ENCODE measurements at regions not wholly inside any gene's neighbourhood (a gene's known extent, or its start where the extent isn't known, plus 50 kb on each side); places are given as distances from the start of the nearest gene placed in this dataset.

- H3K4me1 ChIP-seq (ENCODE audit: control insufficient read depth in 3 of 3, insufficient read depth in 3 of 3, low read length in 3 of 3): no peaks in the 10 kb centered on the region
- no peak overlapping the region for H3K9ac ChIP-seq (ENCODE audit: low read depth in 1 of 3, low read length in 3 of 3)
- peaks cover 0 to 7% (median 0%) of the 10 kb centered on the region in 3 donors for H3K27me3 ChIP-seq (ENCODE audit: control insufficient read depth in 3 of 3, insufficient read depth in 3 of 3, low read length in 3 of 3)
- H3K9me3 ChIP-seq (ENCODE audit: control insufficient read depth in 3 of 3, low read length in 3 of 3): no peaks in the 10 kb centered on the region
- no peak overlapping the region for H3K4me3 ChIP-seq (ENCODE audit: low read length in 3 of 3)
- no peaks in the 10 kb centered on the region for H3K36me3 ChIP-seq (ENCODE audit: control insufficient read depth in 3 of 3, insufficient read depth in 3 of 3, low read length in 3 of 3)
- H3K27ac ChIP-seq (ENCODE audit: low read depth, low read length): no peak overlapping the region
These were observed 96.8 kb upstream of the ARL4C start for GRCh38 chr2:234593636-234594035.

- Histone ChIP-seq H3K9me3 (ENCODE audit: control insufficient read depth in 3 of 3, low read length in 3 of 3) (no peaks in the 10 kb centered on the region), H3K36me3 (ENCODE audit: control insufficient read depth in 3 of 3, insufficient read depth in 3 of 3, low read length in 3 of 3) (no peaks in the 10 kb centered on the region), H3K4me3 (ENCODE audit: low read length in 3 of 3) (no peak overlapping the region), H3K9ac (ENCODE audit: low read depth in 1 of 3, low read length in 3 of 3) (no peak overlapping the region), H3K27ac (ENCODE audit: low read depth, low read length) (no peak overlapping the region), H3K4me1 (ENCODE audit: control insufficient read depth in 3 of 3, insufficient read depth in 3 of 3, low read length in 3 of 3) (no peaks in the 10 kb centered on the region), H3K27me3 (ENCODE audit: control insufficient read depth in 3 of 3, insufficient read depth in 3 of 3, low read length in 3 of 3) (peaks cover 0 to 7% (median 0%) of the 10 kb centered on the region in 3 donors)
These were observed 95.7 kb upstream of the ARL4C start for GRCh38 chr2:234592541-234592940.

GRCh38 chr2:234590076-234590475 is 93.2 kb upstream of the ARL4C start:
- Histone ChIP-seq H3K4me3 (ENCODE audit: low read length in 3 of 3) (no peak overlapping the region), H3K27ac (ENCODE audit: low read depth, low read length) (no peak overlapping the region), H3K4me1 (ENCODE audit: control insufficient read depth in 3 of 3, insufficient read depth in 3 of 3, low read length in 3 of 3) (no peaks in the 10 kb centered on the region), H3K9ac (ENCODE audit: low read depth in 1 of 3, low read length in 3 of 3) (no peak overlapping the region), H3K36me3 (ENCODE audit: control insufficient read depth in 3 of 3, insufficient read depth in 3 of 3, low read length in 3 of 3) (no peaks in the 10 kb centered on the region), H3K9me3 (ENCODE audit: control insufficient read depth in 3 of 3, low read length in 3 of 3) (no peaks in the 10 kb centered on the region), H3K27me3 (ENCODE audit: control insufficient read depth in 3 of 3, insufficient read depth in 3 of 3, low read length in 3 of 3) (peaks cover 0 to 7% (median 0%) of the 10 kb centered on the region in 3 donors)

- H3K9ac ChIP-seq (ENCODE audit: low read depth in 1 of 3, low read length in 3 of 3): no peak overlapping the region
- H3K27ac ChIP-seq (ENCODE audit: low read depth, low read length): no peak overlapping the region
- no peaks in the 10 kb centered on the region for H3K9me3 ChIP-seq (ENCODE audit: control insufficient read depth in 3 of 3, low read length in 3 of 3)
- H3K4me3 ChIP-seq (ENCODE audit: low read length in 3 of 3): no peak overlapping the region
- H3K4me1 ChIP-seq (ENCODE audit: control insufficient read depth in 3 of 3, insufficient read depth in 3 of 3, low read length in 3 of 3): no peaks in the 10 kb centered on the region
- no peaks in the 10 kb centered on the region for H3K36me3 ChIP-seq (ENCODE audit: control insufficient read depth in 3 of 3, insufficient read depth in 3 of 3, low read length in 3 of 3)
- H3K27me3 ChIP-seq (ENCODE audit: control insufficient read depth in 3 of 3, insufficient read depth in 3 of 3, low read length in 3 of 3): peaks cover 0 to 8% (median 0%) of the 10 kb centered on the region in 3 donors
These were observed 91.2 kb upstream of the ARL4C start for GRCh38 chr2:234588054-234588430.

GRCh38 chr2:234587341-234588053 is 90.6 kb upstream of the ARL4C start:
- Histone ChIP-seq H3K9ac (ENCODE audit: low read depth in 1 of 3, low read length in 3 of 3) (no peak overlapping the region), H3K27me3 (ENCODE audit: control insufficient read depth in 3 of 3, insufficient read depth in 3 of 3, low read length in 3 of 3) (peaks cover 0 to 9% (median 0%) of the 10 kb centered on the region in 3 donors), H3K4me3 (ENCODE audit: low read length in 3 of 3) (no peak overlapping the region)

GRCh38 chr2:234583331-234583730 is 86.5 kb upstream of the ARL4C start:
- Histone ChIP-seq H3K4me3 (ENCODE audit: low read length in 3 of 3) (no peak overlapping the region), H3K27ac (ENCODE audit: low read depth, low read length) (no peak overlapping the region), H3K36me3 (ENCODE audit: control insufficient read depth in 3 of 3, insufficient read depth in 3 of 3, low read length in 3 of 3) (no peaks in the 10 kb centered on the region), H3K27me3 (ENCODE audit: control insufficient read depth in 3 of 3, insufficient read depth in 3 of 3, low read length in 3 of 3) (peaks cover 0 to 4% (median 2%) of the 10 kb centered on the region in 3 donors), H3K9me3 (ENCODE audit: control insufficient read depth in 3 of 3, low read length in 3 of 3) (no peaks in the 10 kb centered on the region), H3K4me1 (ENCODE audit: control insufficient read depth in 3 of 3, insufficient read depth in 3 of 3, low read length in 3 of 3) (no peaks in the 10 kb centered on the region), H3K9ac (ENCODE audit: low read depth in 1 of 3, low read length in 3 of 3) (no peak overlapping the region)

More at GRCh38 chr2:234587341-234588053, 90.6 kb upstream of the ARL4C start:
- H3K9me3 ChIP-seq (ENCODE audit: control insufficient read depth in 3 of 3, low read length in 3 of 3): no peaks in the 10 kb centered on the region
- H3K27ac ChIP-seq (ENCODE audit: low read depth, low read length): no peak overlapping the region
- no peaks in the 10 kb centered on the region for H3K4me1 ChIP-seq (ENCODE audit: control insufficient read depth in 3 of 3, insufficient read depth in 3 of 3, low read length in 3 of 3)
- H3K36me3 ChIP-seq (ENCODE audit: control insufficient read depth in 3 of 3, insufficient read depth in 3 of 3, low read length in 3 of 3): no peaks in the 10 kb centered on the region

GRCh38 chr2:234580686-234581085 is 83.8 kb upstream of the ARL4C start:
- Histone ChIP-seq H3K9ac (ENCODE audit: low read depth in 1 of 3, low read length in 3 of 3) (no peak overlapping the region), H3K9me3 (ENCODE audit: control insufficient read depth in 3 of 3, low read length in 3 of 3) (no peaks in the 10 kb centered on the region), H3K27ac (ENCODE audit: low read depth, low read length) (no peak overlapping the region), H3K27me3 (ENCODE audit: control insufficient read depth in 3 of 3, insufficient read depth in 3 of 3, low read length in 3 of 3) (peaks cover 0 to 4% (median 2%) of the 10 kb centered on the region in 3 donors), H3K4me3 (ENCODE audit: low read length in 3 of 3) (no peak overlapping the region), H3K36me3 (ENCODE audit: control insufficient read depth in 3 of 3, insufficient read depth in 3 of 3, low read length in 3 of 3) (no peaks in the 10 kb centered on the region), H3K4me1 (ENCODE audit: control insufficient read depth in 3 of 3, insufficient read depth in 3 of 3, low read length in 3 of 3) (no peaks in the 10 kb centered on the region)

GRCh38 chr2:234579231-234579962 is 82.5 kb upstream of the ARL4C start:
- Histone ChIP-seq H3K4me1 (ENCODE audit: control insufficient read depth in 3 of 3, insufficient read depth in 3 of 3, low read length in 3 of 3) (no peaks in the 10 kb centered on the region), H3K9ac (ENCODE audit: low read depth in 1 of 3, low read length in 3 of 3) (no peak overlapping the region), H3K27me3 (ENCODE audit: control insufficient read depth in 3 of 3, insufficient read depth in 3 of 3, low read length in 3 of 3) (peaks cover 0 to 4% (median 2%) of the 10 kb centered on the region in 3 donors), H3K4me3 (ENCODE audit: low read length in 3 of 3) (no peak overlapping the region), H3K9me3 (ENCODE audit: control insufficient read depth in 3 of 3, low read length in 3 of 3) (no peaks in the 10 kb centered on the region), H3K27ac (ENCODE audit: low read depth, low read length) (no peak overlapping the region), H3K36me3 (ENCODE audit: control insufficient read depth in 3 of 3, insufficient read depth in 3 of 3, low read length in 3 of 3) (no peaks in the 10 kb centered on the region)

- Histone ChIP-seq H3K4me1 (ENCODE audit: control insufficient read depth in 3 of 3, insufficient read depth in 3 of 3, low read length in 3 of 3) (no peaks in the 10 kb centered on the region), H3K9me3 (ENCODE audit: control insufficient read depth in 3 of 3, low read length in 3 of 3) (no peaks in the 10 kb centered on the region), H3K9ac (ENCODE audit: low read depth in 1 of 3, low read length in 3 of 3) (no peak overlapping the region), H3K36me3 (ENCODE audit: control insufficient read depth in 3 of 3, insufficient read depth in 3 of 3, low read length in 3 of 3) (no peaks in the 10 kb centered on the region), H3K27me3 (ENCODE audit: control insufficient read depth in 3 of 3, insufficient read depth in 3 of 3, low read length in 3 of 3) (peaks cover 0 to 4% (median 2%) of the 10 kb centered on the region in 3 donors), H3K27ac (ENCODE audit: low read depth, low read length) (no peak overlapping the region), H3K4me3 (ENCODE audit: low read length in 3 of 3) (no peak overlapping the region)
These were observed 81.5 kb upstream of the ARL4C start for GRCh38 chr2:234578389-234578788.

GRCh38 chr2:234577191-234577590 is 80.3 kb upstream of the ARL4C start:
- H3K9me3 ChIP-seq (ENCODE audit: control insufficient read depth in 3 of 3, low read length in 3 of 3): no peaks in the 10 kb centered on the region
- H3K9ac ChIP-seq (ENCODE audit: low read depth in 1 of 3, low read length in 3 of 3): no peak overlapping the region
- H3K27me3 ChIP-seq (ENCODE audit: control insufficient read depth in 3 of 3, insufficient read depth in 3 of 3, low read length in 3 of 3): peaks cover 0 to 7% (median 0%) of the 10 kb centered on the region in 3 donors
- no peaks in the 10 kb centered on the region for H3K36me3 ChIP-seq (ENCODE audit: control insufficient read depth in 3 of 3, insufficient read depth in 3 of 3, low read length in 3 of 3)
- H3K4me1 ChIP-seq (ENCODE audit: control insufficient read depth in 3 of 3, insufficient read depth in 3 of 3, low read length in 3 of 3): no peaks in the 10 kb centered on the region
- no peak overlapping the region for H3K27ac ChIP-seq (ENCODE audit: low read depth, low read length)
- no peak overlapping the region for H3K4me3 ChIP-seq (ENCODE audit: low read length in 3 of 3)

Data from skeletal muscle tissue (tissue), 3 donors.